NCI-H526 treated with DMSO at 0.1 percent for 48 hours (cell line): ENCODE measurements at regions not wholly inside any gene's neighbourhood (a gene's known extent, or its start where the extent isn't known, plus 50 kb on each side); places are given as distances from the start of the nearest gene placed in this dataset.

Source experiments
- DNase-seq: peaks from one replicate; lab custom pipeline; 2025; lab: John Stamatoyannopoulos, UW

- DNase-seq, result no peak
Measured at GRCh38 chr13:104034891-104035290, 968.7 kb upstream of the SLC10A2 start.

DNA sequence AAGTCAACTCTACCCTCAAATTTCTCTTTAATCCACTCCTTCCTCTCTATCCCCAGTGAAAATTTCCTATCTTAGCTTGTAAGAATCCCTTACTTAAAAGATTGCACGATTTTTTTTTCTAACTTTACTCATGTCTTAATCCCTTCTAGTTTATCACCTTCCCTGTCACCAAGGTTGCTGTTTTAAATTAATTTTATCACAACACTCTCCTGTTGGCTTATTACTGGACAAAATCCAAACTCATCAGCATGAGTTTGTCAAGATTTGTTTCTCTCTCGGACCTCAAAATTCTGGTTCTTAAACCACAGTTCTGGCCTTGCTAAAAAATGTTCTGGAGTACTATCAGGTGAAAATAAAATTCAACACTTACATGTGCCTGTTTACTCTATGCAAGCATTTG lies 959.1 kb upstream of the SLC10A2 start:
- DNase-seq, result no peak

- no peak for DNase-seq
Measured at GRCh38 chr13:104024416-104025170, 958.4 kb upstream of the SLC10A2 start.

- DNase-seq, result no peak
Measured at GRCh38 chr13:104021806-104022397, 955.7 kb upstream of the SLC10A2 start.

GRCh38 chr13:104017317-104017716 lies 951.1 kb upstream of the SLC10A2 start:
- no peak for DNase-seq

DNA sequence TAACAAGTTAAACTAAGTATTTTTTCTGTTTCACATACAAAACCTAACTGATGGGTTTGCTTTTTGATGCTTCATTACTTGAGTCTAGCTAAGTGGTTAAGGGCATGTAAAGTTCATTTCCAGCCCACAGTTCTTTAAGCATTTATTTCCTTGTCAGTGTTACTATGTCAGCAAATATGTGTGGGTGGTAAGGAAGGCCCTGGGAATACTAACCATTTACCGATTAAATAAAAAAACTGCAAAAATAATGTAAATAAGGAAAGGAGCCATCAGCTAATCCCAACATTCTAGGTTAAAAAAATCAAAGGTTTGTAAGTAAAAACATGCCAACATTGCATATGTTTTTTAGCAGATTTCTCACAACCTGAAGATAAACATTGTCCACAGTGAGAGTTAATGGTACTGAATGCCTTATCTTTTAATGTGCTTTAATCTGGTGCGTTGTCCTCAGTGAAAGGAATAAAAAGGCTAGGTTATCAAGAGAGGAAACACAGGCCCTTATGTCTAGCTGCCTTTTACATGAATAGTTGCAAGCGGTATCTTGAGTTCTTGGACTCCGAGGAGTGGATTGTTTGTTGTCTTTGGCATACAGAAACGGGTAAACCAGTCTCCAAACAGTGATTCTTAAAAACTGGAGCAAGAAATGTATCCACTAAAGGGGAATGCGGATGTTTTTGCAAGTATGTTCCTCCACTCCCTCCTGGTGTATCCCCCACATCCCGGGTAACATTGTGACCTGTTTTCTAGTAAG lies 949.6 kb upstream of the SLC10A2 start:
- no peak for DNase-seq

- no peak for DNase-seq
Measured at GRCh38 chr13:104014803-104015645, 948.8 kb upstream of the SLC10A2 start.

- peak; percentile 67 for DNase-seq
Measured at GRCh38 chr13:104011505-104012241, 945.5 kb upstream of the SLC10A2 start.

DNA sequence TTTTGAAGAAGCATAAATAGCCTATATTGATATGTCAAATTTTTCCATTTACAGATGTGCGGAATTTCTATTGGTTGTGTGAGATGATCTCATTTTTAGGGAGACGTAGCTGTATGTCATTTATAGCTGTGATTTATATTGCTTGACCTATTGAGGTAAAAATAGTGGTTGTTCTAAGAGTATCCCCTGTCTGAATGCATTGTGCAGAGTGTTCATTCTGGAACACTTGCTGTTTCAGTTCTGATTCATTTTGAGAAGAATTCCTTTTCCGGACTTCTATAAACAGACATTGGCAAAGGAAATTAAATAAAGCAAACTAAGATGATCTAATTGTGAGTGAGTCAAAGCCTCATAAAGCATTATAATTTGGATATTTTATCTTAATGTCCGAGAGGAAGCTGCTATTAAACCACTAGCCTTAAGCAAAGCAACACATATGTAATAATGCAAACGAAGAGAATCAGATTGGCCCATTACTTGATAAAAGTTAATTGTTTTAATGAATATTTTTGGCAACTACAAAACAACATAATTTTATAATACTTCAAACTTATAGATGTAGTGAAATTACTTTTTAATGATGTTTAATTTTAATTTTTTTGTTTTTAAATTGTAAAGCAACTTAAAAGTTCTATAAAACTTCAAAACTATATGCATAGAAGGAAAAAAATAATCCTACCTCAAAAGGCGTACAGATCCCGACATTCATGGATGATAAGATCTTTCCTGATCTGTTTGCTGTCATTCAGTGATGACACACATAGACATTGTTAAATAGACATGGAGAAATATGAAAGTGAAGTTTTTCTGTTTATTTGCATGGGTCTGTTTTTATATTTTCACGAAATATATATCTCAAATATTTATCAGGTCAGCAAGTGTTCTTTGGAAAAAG lies 942.6 kb upstream of the SLC10A2 start:
- no peak for DNase-seq

DNA sequence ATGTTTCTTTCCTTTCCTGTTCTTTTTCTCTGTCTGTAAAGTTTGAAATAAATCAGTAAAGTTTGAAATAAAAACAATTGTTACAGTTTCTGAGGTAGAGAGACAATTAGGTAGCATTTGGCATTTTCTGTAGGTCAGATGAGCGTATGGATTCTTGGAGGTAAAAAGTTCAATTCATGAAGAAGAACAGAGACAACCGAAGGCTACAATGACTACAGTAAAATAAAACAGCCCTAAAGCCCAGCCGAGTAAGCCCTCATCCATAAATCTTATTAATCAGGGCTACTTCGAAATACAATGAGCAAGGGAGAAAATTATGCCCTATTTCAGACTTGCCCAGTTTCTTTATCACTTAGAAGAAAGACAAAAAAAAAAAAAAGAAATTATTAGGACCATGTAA lies 941.9 kb upstream of the SLC10A2 start:
- DNase-seq, result no peak

DNA sequence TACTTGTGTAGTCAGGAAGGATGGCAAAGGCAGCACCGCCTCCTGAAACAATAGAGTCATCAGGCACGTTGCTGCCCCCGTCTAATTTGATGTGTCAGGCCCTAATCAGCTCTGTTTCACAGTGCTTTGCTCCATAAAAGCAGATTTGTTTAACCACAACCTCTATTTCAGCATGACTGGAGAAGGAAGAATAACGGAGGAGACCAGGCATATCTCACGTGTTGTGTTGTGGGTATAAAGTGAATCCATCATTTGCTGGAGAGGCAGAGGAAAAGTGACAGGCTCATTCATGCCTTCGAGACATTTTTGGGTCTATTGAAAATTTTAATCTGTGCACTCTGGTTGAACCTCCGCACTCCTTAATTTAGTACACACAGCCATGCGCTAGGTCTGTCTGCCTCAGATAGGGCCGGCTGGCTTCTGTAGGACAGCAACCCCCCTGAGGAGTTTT lies 940.4 kb upstream of the SLC10A2 start:
- peak; percentile 51 for DNase-seq

DNA sequence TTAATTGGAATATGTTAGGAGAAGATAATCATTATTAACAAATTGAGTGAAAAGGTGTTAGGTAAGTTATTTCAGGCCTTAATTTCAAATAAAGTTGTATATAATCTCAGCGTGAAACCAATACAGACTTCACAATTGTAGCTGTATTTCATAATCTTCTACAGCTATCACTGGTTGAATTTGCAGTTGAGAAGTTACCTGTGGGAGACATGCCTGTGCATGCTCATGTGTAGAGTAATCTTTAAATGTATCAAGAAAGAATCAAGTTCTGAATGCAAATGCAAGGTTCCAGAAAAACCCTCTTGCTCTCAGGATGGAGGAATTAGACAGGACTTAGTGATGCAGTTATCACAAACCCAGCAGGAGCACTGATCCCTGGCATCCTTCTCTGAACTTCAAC lies 938.4 kb upstream of the SLC10A2 start:
- no peak for DNase-seq

GRCh38 chr13:104002216-104002615 lies 936.0 kb upstream of the SLC10A2 start:
- DNase-seq, result no peak

- no peak for DNase-seq
Measured at GRCh38 chr13:104001766-104002165, 935.5 kb upstream of the SLC10A2 start.

- no peak for DNase-seq
Measured at GRCh38 chr13:103996733-103997132, 930.5 kb upstream of the SLC10A2 start.

DNA sequence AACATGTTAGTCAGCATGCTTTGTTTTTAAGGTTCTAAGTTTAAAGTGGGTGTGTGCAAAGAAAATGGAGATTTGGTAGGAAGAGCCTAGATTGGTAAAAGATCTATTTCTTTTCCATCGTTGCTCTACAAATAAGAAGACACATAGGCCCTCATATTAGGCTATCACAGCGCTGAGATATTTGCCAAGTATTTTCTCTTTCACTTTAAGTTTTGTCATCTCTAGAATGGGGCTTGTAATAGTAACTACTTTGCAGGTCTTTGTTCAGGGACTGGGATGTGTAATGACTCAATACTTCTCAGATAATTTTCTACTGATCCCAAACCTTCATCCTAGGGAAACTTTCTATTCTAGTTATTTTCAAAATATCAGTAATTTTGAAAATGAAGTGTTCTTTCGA lies 917.7 kb upstream of the SLC10A2 start:
- no peak for DNase-seq

DNA sequence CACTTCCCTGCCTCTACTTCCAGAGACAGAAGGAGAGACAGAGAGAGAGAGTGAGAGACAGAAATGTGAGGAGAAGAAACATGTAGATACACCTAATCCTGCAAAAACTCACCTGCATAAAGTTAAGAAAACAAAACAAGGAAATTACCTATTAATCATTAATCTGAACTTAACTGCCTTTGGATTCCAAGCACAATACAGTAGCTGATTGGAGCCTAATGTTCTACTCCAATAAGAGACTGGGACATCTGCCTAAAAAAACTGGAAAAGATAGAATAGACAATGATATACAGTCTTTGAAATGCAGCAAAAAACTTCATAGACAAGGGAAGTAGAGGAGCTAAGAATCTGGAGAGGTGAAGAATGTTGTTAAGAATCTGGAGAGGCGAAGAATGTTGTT lies 910.2 kb upstream of the SLC10A2 start:
- no peak for DNase-seq

GRCh38 chr13:103973740-103974139 lies 907.5 kb upstream of the SLC10A2 start:
- DNase-seq, result no peak

- DNase-seq, result no peak
Measured at GRCh38 chr13:103969520-103970050, 903.4 kb upstream of the SLC10A2 start.
